HCT116 (cell line): ENCODE measurements at regions not wholly inside any gene's neighbourhood (a gene's known extent, or its start where the extent isn't known, plus 50 kb on each side); places are given as distances from the start of the nearest gene placed in this dataset.

Source experiments
- ATAC-seq: fragments of 200-7000 bp; cut with Tn5 transposase; 2 replicates; pipeline ENCODE4 v1.9.1; 2020; ENCODE audit warnings: mild to moderate bottlenecking, moderate library complexity
- BruUV-seq: library from RNA; stranded (reverse); fragments of 400-500 nt; replicated peaks from 2 replicates; lab custom pipeline; 2021; lab: Mats Ljungman, UMichigan
- CTCF ChIA-PET: fragments of 300-600 bp; sonication (Branson Sonifier 250); formaldehyde crosslinking; loops from one replicate; lab custom pipeline; 2021; ENCODE audit warnings: antibody characterized with exemption; lab: Charles Lee
- POLR2A ChIA-PET: fragments of 300-600, 350-600 bp; sonication (Branson Sonifier 250); formaldehyde crosslinking; loops from one replicate; lab custom pipeline; 2021; ENCODE audit warnings: antibody characterized with exemption; lab: Charles Lee
- RAD21 ChIA-PET, 2 experiments: fragments of 300-600 bp; sonication (Branson Sonifier 250); formaldehyde crosslinking; loops; one replicate each; lab custom pipeline; 2023; ENCODE audit warnings: low total read pairs in 2 of 2; ENCODE audit not compliant: uncharacterized antibody in 2 of 2, unreplicated experiment in 2 of 2, low non-redundant PET in 1 of 2; lab: Charles Lee
- DNase-seq: peaks from one replicate; pipeline ENCODE4 v3.0.0-alpha.2; 2010; ENCODE audit warnings: low read depth, low spot score
- H2AFZ ChIP-seq: fragments of 200-600 bp; shearing (Covaris generic), sonication (generic); 2 replicates; pipeline ENCODE4 v1.6.1; 2017; ENCODE audit warnings: low read depth, mixed run types, mixed read lengths, antibody characterized with exemption, low read length; ENCODE audit not compliant: poor library complexity, severe bottlenecking
- H3K27ac ChIP-seq: 2 replicates; pipeline ENCODE4 v1.5.1; 2012; ENCODE audit warnings: low read depth, low read length
- H3K27me3 ChIP-seq: fragments of 200-600 bp; sonication (generic); 2 replicates; pipeline ENCODE4 v1.6.1; 2016; ENCODE audit warnings: mixed run types, low read length, mixed read lengths; ENCODE audit not compliant: insufficient read depth
- H3K36me3 ChIP-seq, 2 experiments: fragments of 200-500 bp in 1 of 2; fragments of 200-600 bp in 1 of 2; sonication (Bioruptor generic) in 1 of 2; sonication (generic) in 1 of 2; 2 replicates each; pipeline versions ENCODE4 v1.5.1 to v1.6.1; 2014 to 2016; ENCODE audit warnings: low read length in 2 of 2, inconsistent platforms in 1 of 2, mixed read lengths in 1 of 2, mixed run types in 1 of 2; ENCODE audit not compliant: insufficient read depth in 2 of 2, control insufficient read depth in 1 of 2
- H3K4me1 ChIP-seq, 2 experiments: fragments of 200-600 bp in 1 of 2; sonication (generic) in 1 of 2; 2 replicates each; pipeline versions ENCODE4 v1.5.1 to v1.6.1; 2012 to 2017; ENCODE audit warnings: low read length in 2 of 2, inconsistent platforms in 1 of 2, mild to moderate bottlenecking in 1 of 2, mixed read lengths in 1 of 2, mixed run types in 1 of 2, moderate library complexity in 1 of 2; ENCODE audit not compliant: insufficient read depth in 2 of 2, control insufficient read depth in 1 of 2
- H3K4me2 ChIP-seq: fragments of 200-600 bp; sonication (generic); 2 replicates; pipeline ENCODE4 v1.6.1; 2017; ENCODE audit warnings: mixed run types, low read length, mixed read lengths
- H3K4me3 ChIP-seq, 2 experiments: fragments of 200-600 bp in 1 of 2; sonication (generic) in 1 of 2; replicated peaks in 1 of 2; 2 replicates each; pipeline ENCODE4 v1.5.1; 2011 to 2016; ENCODE audit warnings: low read length in 2 of 2, control low read depth in 1 of 2, low read depth in 1 of 2, mild to moderate bottlenecking in 1 of 2, mixed read lengths in 1 of 2, mixed run types in 1 of 2
- H3K79me2 ChIP-seq: fragments of 200-600 bp; sonication (generic); 2 replicates; pipeline ENCODE4 v1.6.1; 2017; ENCODE audit warnings: mild to moderate bottlenecking, mixed run types, low read length, moderate library complexity, mixed read lengths; ENCODE audit not compliant: insufficient read depth
- H3K9ac ChIP-seq: fragments of 200-600 bp; sonication (generic); 2 replicates; pipeline ENCODE4 v1.6.1; 2016; ENCODE audit warnings: low read length, mixed read lengths
- H3K9me2 ChIP-seq: fragments of 200-600 bp; sonication (generic), shearing (Covaris generic); 2 replicates; pipeline ENCODE4 v1.6.1; 2017; ENCODE audit warnings: mixed run types, mild to moderate bottlenecking, moderate library complexity; ENCODE audit not compliant: insufficient read depth
- H3K9me3 ChIP-seq, 2 experiments: fragments of 200-500 bp in 1 of 2; fragments of 200-600 bp in 1 of 2; sonication (Bioruptor generic) in 1 of 2; sonication (generic) in 1 of 2; 2 replicates each; pipeline ENCODE4 v1.6.1; 2014 to 2017; ENCODE audit warnings: low read length in 2 of 2, mixed read lengths in 2 of 2, inconsistent platforms in 1 of 2, low read depth in 1 of 2, mild to moderate bottlenecking in 1 of 2, mixed run types in 1 of 2, moderate library complexity in 1 of 2; ENCODE audit not compliant: control insufficient read depth in 1 of 2, insufficient read depth in 1 of 2
- H4K20me1 ChIP-seq: fragments of 200-600 bp; sonication (generic), shearing (Covaris generic); 2 replicates; pipeline ENCODE4 v1.6.1; 2017; ENCODE audit warnings: mixed run types, mild to moderate bottlenecking, moderate library complexity; ENCODE audit not compliant: insufficient read depth
- CBX3 ChIP-seq: IDR thresholded peaks from 2 replicates; pipeline ENCODE4 v1.6.1; 2012; ENCODE audit warnings: low read depth
- CEBPB ChIP-seq: IDR thresholded peaks from 2 replicates; pipeline ENCODE4 v1.6.1; 2012; ENCODE audit warnings: low read depth
- FOSL1 ChIP-seq: IDR thresholded peaks from 2 replicates; pipeline ENCODE4 v1.6.1; 2012; ENCODE audit warnings: low read depth
- JUND ChIP-seq: IDR thresholded peaks from 2 replicates; pipeline ENCODE4 v1.6.1; 2012
- POLR2A ChIP-seq: IDR thresholded peaks from 2 replicates; pipeline ENCODE4 v1.7.0; 2011; ENCODE audit warnings: borderline replicate concordance; ENCODE audit not compliant: insufficient read depth, insufficient read length; ENCODE audit errors: extremely low read depth
- POLR2AphosphoS5 ChIP-seq: IDR thresholded peaks from 2 replicates; pipeline ENCODE4 v1.6.1; 2011; ENCODE audit warnings: mild to moderate bottlenecking, low read depth, low read length, moderate library complexity
- SP1 ChIP-seq: IDR thresholded peaks from 2 replicates; pipeline ENCODE4 v1.6.1; 2012; ENCODE audit warnings: low read depth
- TCF7L2 ChIP-seq: IDR thresholded peaks from 2 replicates; pipeline ENCODE4 v1.7.0; 2011; ENCODE audit warnings: borderline replicate concordance, inconsistent platforms; ENCODE audit not compliant: insufficient read depth, insufficient read length; ENCODE audit errors: extremely low read depth
- ZNF274 ChIP-seq: fragments of 200-500 bp; sonication (Bioruptor generic); IDR thresholded peaks from 2 replicates; pipeline ENCODE4 v1.6.1; 2014; ENCODE audit warnings: mild to moderate bottlenecking, low read depth, low read length, inconsistent platforms
- intact Hi-C: fragments of 100-400 bp; cut with micrococcal nuclease; formaldehyde crosslinking; loops from 2 replicates; pipeline ENCODE4 v1.10.0; 2022
- TF ChIP-seq, protein P1 (sequence below): IDR thresholded peaks from 2 replicates; pipeline ENCODE4 v1.6.1; 2012; ENCODE audit warnings: low read depth
- TF ChIP-seq, protein P2 (sequence below): IDR thresholded peaks from 2 replicates; pipeline ENCODE4 v1.6.1; 2012
- TF ChIP-seq, protein P3 (sequence below): IDR thresholded peaks from 2 replicates; pipeline ENCODE4 v1.6.1; 2012

DNA sequence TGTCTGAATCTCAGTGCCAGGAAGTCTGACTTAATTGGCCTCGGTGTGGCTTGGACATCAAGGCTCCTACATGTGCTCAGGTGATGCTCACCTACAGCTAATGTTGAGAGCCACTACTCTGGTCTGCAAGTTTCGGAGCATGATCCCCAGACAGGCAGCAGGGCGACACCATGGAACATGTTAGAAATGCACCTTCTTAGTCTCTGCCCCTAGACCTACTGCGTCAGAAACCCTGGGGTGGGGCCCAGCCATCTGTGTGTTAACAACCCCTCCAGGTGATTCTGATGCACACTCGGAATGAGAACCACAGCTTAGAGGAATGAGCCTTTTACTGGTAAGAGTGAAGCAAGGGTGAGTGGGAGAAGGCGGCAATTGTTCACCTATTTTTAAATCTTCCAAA lies 86.9 kb upstream of the NABP1 start (continued):
- TF ChIP-seq, protein P1, sequence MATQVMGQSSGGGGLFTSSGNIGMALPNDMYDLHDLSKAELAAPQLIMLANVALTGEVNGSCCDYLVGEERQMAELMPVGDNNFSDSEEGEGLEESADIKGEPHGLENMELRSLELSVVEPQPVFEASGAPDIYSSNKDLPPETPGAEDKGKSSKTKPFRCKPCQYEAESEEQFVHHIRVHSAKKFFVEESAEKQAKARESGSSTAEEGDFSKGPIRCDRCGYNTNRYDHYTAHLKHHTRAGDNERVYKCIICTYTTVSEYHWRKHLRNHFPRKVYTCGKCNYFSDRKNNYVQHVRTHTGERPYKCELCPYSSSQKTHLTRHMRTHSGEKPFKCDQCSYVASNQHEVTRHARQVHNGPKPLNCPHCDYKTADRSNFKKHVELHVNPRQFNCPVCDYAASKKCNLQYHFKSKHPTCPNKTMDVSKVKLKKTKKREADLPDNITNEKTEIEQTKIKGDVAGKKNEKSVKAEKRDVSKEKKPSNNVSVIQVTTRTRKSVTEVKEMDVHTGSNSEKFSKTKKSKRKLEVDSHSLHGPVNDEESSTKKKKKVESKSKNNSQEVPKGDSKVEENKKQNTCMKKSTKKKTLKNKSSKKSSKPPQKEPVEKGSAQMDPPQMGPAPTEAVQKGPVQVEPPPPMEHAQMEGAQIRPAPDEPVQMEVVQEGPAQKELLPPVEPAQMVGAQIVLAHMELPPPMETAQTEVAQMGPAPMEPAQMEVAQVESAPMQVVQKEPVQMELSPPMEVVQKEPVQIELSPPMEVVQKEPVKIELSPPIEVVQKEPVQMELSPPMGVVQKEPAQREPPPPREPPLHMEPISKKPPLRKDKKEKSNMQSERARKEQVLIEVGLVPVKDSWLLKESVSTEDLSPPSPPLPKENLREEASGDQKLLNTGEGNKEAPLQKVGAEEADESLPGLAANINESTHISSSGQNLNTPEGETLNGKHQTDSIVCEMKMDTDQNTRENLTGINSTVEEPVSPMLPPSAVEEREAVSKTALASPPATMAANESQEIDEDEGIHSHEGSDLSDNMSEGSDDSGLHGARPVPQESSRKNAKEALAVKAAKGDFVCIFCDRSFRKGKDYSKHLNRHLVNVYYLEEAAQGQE: no peak

DNA sequence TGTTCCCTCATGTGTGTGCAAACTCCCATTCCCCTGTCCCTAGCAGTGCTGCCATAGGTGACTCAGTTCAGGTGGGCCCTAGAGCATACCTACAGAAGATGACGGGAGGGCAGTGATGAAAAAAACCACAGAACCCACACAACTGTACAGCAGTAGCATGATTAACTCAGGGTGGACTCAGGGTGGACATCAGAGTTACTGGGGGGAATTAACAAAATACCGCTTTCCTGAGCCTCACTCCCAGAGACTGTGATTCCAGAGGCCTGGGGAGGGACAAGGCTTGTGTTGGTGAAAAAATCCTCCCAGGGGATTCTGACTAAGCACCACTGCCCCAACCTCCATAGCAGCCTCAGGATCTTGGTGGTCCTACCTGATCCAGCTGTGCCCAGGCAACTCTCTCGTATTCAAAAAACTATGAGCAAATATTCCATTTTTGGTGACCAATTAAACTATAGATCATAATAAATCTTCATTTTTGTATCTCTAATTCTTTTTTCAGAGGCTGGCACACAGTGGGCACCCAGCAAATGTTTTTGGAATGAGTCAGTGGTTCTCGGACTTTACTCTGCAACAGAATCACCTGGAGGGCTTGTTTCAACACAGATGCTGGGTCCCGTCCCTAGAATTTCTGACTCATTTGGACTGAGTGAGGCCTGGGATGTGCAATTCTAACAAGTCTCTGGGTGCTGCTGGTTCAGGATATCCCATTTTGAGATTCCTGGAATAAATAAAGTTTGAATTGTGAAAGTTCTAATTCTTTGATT lies 84.1 kb upstream of the NABP1 start:
- POLR2A ChIA-PET: no interaction called here
- CTCF ChIA-PET: no interaction called here
- Histone ChIP-seq H3K9ac (no peak overlapping the region), H3K36me3 (no peaks in the 10 kb centered on the region), H2AFZ (peak overlapping the region; percentile 93), H3K4me3 (no peak overlapping the region), H3K27ac (no peak overlapping the region), H3K9me3 (no peaks in the 10 kb centered on the region), H3K4me1 (peaks cover 2 to 13% of the 10 kb centered on the region in 2 experiments; a peak in 2 of 4 replicates), H3K79me2 (no peaks in the 10 kb centered on the region), H3K4me2 (peak overlapping the region; percentile 41)
- RAD21 ChIA-PET: no interaction called here
- DNase-seq (no peak), ATAC-seq (peak; percentile 75)
- BruUV-seq: no TSS peak
- intact Hi-C loops: no loop called here
- no peak for TF ChIP-seq TCF7L2
- no peak for TF ChIP-seq ZNF274
- TF ChIP-seq JUND: peak; percentile 44; the same call in 1 of the 2 replicates
- TF ChIP-seq SP1: no peak
- TF ChIP-seq CBX3: no peak
- TF ChIP-seq, protein P2, sequence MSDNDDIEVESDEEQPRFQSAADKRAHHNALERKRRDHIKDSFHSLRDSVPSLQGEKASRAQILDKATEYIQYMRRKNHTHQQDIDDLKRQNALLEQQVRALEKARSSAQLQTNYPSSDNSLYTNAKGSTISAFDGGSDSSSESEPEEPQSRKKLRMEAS: no peak
- TF ChIP-seq, protein P3, sequence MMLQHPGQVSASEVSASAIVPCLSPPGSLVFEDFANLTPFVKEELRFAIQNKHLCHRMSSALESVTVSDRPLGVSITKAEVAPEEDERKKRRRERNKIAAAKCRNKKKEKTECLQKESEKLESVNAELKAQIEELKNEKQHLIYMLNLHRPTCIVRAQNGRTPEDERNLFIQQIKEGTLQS: no peak
- no peak for TF ChIP-seq POLR2AphosphoS5
- TF ChIP-seq CEBPB: peak; percentile 42; the same call in 1 of the 2 replicates
- TF ChIP-seq FOSL1: peak; percentile 44
- TF ChIP-seq POLR2A: no peak
- TF ChIP-seq, all 23 proteins: peak for 3
- Histone ChIP-seq H3K9me2 (no peaks in the 10 kb centered on the region), H4K20me1 (no peaks in the 10 kb centered on the region), H3K27me3 (no peaks in the 10 kb centered on the region)
